Ishikawa (cell line): ENCODE measurements at regions not wholly inside any gene's neighbourhood (a gene's known extent, or its start where the extent isn't known, plus 50 kb on each side); places are given as distances from the start of the nearest gene placed in this dataset.

Experiments
- CEBPB ChIP-seq: IDR thresholded peaks from 2 replicates; pipeline ENCODE4 v1.6.1; 2012
- CREB1 ChIP-seq: IDR thresholded peaks from 2 replicates; pipeline ENCODE4 v1.6.1; 2012; ENCODE audit warnings: low read depth
- EGR1 ChIP-seq: IDR thresholded peaks from 2 replicates; pipeline ENCODE4 v1.6.1; 2012
- EP300 ChIP-seq: IDR thresholded peaks from 2 replicates; pipeline ENCODE4 v1.6.1; 2012; ENCODE audit warnings: borderline replicate concordance
- FOXM1 ChIP-seq: IDR thresholded peaks from 2 replicates; pipeline ENCODE4 v1.6.1; 2012; ENCODE audit warnings: low read depth, borderline replicate concordance
- NFIC ChIP-seq: IDR thresholded peaks from 2 replicates; pipeline ENCODE4 v1.6.1; 2012
- RAD21 ChIP-seq: IDR thresholded peaks from 2 replicates; pipeline ENCODE4 v1.6.1; 2012; ENCODE audit warnings: low read depth
- TAF1 ChIP-seq: IDR thresholded peaks from 2 replicates; pipeline ENCODE4 v1.6.1; 2012; ENCODE audit warnings: low read depth, mild to moderate bottlenecking
- TCF12 ChIP-seq: IDR thresholded peaks from 2 replicates; pipeline ENCODE4 v1.6.1; 2012; ENCODE audit warnings: low read depth
- TEAD4 ChIP-seq: IDR thresholded peaks from 2 replicates; pipeline ENCODE4 v1.6.1; 2012
- YY1 ChIP-seq: IDR thresholded peaks from 2 replicates; pipeline ENCODE4 v1.6.1; 2012; ENCODE audit warnings: low read depth
- ZBTB7A ChIP-seq: IDR thresholded peaks from 2 replicates; pipeline ENCODE4 v1.6.1; 2012; ENCODE audit warnings: low read depth
- TF ChIP-seq, protein P1 (sequence below): IDR thresholded peaks from 2 replicates; pipeline ENCODE4 v1.6.1; 2012; ENCODE audit warnings: low read depth, mild to moderate bottlenecking
- TF ChIP-seq, protein P2 (sequence below): IDR thresholded peaks from 2 replicates; pipeline ENCODE4 v1.6.1; 2012
- TF ChIP-seq, protein P3 (sequence below): IDR thresholded peaks from 2 replicates; pipeline ENCODE4 v1.6.1; 2012

DNA sequence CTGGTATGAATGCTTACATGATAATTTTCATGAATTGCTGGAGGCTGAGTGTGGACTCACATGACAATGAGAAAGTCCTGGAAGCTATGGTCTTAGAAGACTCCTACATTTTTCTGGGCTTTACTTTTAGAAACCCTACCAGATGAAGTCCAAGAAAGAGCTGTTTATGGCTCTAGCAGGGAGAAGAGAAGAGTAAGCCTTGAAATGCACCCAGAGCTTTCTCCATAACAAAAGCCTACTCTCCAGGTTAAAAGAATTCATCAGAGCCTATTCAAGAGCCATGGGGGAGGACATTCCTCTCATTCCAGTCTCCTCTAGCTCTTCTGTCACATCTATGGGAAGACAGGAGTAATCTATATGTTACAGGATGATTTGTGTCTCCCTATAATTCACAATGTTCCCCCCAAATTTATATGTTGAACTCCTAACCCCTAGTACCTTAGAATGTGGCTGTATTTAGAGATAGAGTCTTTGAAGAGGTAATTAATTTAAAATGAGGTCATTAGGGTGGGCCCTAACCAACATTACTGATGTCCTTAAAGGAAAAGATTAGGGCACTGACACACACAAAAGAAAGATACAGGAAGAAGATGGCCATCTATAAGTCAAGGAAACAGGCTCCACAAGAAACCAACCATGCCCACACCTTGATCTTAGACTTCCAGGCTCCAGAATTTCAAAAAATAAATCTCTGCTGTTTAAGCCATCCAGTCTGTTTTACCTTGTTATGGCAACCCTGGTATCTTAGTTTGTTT, 193.8 kb upstream of the PTER start:
- TF ChIP-seq, protein P1, sequence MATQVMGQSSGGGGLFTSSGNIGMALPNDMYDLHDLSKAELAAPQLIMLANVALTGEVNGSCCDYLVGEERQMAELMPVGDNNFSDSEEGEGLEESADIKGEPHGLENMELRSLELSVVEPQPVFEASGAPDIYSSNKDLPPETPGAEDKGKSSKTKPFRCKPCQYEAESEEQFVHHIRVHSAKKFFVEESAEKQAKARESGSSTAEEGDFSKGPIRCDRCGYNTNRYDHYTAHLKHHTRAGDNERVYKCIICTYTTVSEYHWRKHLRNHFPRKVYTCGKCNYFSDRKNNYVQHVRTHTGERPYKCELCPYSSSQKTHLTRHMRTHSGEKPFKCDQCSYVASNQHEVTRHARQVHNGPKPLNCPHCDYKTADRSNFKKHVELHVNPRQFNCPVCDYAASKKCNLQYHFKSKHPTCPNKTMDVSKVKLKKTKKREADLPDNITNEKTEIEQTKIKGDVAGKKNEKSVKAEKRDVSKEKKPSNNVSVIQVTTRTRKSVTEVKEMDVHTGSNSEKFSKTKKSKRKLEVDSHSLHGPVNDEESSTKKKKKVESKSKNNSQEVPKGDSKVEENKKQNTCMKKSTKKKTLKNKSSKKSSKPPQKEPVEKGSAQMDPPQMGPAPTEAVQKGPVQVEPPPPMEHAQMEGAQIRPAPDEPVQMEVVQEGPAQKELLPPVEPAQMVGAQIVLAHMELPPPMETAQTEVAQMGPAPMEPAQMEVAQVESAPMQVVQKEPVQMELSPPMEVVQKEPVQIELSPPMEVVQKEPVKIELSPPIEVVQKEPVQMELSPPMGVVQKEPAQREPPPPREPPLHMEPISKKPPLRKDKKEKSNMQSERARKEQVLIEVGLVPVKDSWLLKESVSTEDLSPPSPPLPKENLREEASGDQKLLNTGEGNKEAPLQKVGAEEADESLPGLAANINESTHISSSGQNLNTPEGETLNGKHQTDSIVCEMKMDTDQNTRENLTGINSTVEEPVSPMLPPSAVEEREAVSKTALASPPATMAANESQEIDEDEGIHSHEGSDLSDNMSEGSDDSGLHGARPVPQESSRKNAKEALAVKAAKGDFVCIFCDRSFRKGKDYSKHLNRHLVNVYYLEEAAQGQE: no peak
- TF ChIP-seq YY1 (no peak), TAF1 (no peak), CEBPB (no peak), EP300 (no peak), NFIC (no peak)

DNA sequence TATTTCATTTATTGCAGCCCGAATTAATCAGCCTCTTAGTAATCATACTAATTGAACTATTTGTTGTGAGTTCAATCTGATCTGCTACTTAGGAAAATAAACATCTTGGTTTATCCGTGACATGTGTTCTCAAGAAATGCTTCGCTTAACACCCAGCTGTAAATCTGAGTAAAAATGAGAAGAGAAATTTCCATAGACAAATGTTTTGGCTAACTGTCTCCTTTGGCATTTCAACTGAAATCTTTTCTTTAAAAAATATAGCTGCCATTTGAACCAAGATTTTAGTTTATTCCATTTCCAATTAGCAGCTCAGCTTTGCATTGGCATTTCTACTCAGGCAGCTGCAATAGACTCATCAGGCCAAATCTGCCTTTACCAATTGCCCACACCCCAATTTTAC, 180.5 kb upstream of the PTER start:
- TF ChIP-seq, protein P2, sequence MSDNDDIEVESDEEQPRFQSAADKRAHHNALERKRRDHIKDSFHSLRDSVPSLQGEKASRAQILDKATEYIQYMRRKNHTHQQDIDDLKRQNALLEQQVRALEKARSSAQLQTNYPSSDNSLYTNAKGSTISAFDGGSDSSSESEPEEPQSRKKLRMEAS: no peak
- TF ChIP-seq TEAD4: no peak
- TF ChIP-seq ZBTB7A: no peak
- no peak for TF ChIP-seq RAD21
- TF ChIP-seq FOXM1: no peak
- TF ChIP-seq TAF1: no peak
- TF ChIP-seq TCF12: no peak
- TF ChIP-seq CREB1: no peak
- TF ChIP-seq, protein P3, sequence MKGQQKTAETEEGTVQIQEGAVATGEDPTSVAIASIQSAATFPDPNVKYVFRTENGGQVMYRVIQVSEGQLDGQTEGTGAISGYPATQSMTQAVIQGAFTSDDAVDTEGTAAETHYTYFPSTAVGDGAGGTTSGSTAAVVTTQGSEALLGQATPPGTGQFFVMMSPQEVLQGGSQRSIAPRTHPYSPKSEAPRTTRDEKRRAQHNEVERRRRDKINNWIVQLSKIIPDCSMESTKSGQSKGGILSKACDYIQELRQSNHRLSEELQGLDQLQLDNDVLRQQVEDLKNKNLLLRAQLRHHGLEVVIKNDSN: no peak
- no peak for TF ChIP-seq EP300
- TF ChIP-seq EGR1: no peak
- no peak for TF ChIP-seq NFIC
- TF ChIP-seq YY1: no peak
- TF ChIP-seq CEBPB: no peak
- TF ChIP-seq, protein P1: no peak

DNA sequence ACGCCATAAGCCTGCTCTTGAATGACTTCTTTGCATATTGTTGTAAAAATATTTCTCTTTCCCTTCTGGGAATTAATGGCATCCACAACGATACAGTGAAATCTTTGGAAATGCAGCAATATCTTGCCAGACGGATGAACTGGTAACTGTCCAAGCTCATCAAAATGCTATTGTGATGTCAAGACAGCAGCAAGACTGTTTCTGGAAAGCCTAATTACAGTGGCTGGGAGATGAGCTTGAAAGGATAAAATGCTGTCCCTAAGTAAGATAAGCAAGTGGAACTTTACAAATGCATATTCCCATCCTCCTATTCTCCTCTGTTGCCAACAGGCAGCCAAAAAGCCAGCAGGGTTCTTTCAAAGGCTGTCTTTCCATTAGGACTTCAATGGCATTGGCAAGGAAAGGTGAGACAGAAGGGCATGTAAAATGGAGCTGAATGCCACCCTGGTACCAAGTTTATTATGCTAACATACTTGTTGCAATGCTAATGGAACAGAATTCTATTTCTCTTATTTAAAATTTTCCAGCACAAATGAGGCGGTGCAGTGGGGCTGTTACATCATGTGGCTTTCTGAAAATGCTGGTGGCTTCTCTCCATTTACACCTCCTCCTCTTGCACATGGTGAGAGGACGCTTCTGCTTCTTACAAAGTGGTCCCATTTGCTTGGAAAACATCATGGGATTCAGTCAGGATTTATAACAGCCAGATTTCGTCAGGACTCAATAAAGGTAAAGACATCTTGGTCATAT, 178.3 kb upstream of the PTER start:
- TF ChIP-seq NFIC (no peak), RAD21 (no peak), TEAD4 (no peak), EGR1 (no peak), EP300 (no peak), YY1 (no peak), TCF12 (no peak), CEBPB (no peak), CREB1 (no peak), ZBTB7A (no peak)
- TF ChIP-seq, protein P3: no peak
- TF ChIP-seq, protein P1: no peak
- TF ChIP-seq, protein P2: no peak

DNA sequence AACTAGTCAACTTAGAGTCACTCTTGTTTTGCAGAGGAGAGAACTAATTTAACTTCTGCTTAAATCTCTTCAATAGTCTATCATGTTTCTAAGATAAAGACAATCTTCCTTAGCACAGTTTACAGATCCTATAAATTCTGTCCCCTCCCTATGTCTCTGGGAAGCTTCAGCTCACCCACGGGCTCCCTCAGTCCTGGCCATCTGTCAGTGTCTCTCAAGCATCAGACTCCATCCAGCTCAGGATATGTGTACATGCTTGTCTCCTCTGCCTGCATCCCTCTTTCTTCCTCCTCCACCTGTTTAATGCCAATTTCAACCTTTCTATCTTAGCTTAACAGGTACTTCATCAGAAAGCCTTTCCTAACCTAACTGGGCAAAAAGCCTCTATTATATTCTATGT, 177.1 kb upstream of the PTER start:
- no peak for TF ChIP-seq TCF12
- no peak for TF ChIP-seq NFIC
- TF ChIP-seq RAD21: no peak
- TF ChIP-seq, protein P3: no peak
